SH-SY5Y (cell line): ENCODE measurements at regions not wholly inside any gene's neighbourhood (a gene's known extent, or its start where the extent isn't known, plus 50 kb on each side); places are given as distances from the start of the nearest gene placed in this dataset.

Experiments used
- GATA2 ChIP-seq: IDR thresholded peaks from 2 replicates; pipeline ENCODE4 v1.6.1; 2011; ENCODE audit warnings: mild to moderate bottlenecking, low read depth, low read length
- GATA3 ChIP-seq: IDR thresholded peaks from 2 replicates; pipeline ENCODE4 v1.6.1; 2011; ENCODE audit warnings: low read depth, mild to moderate bottlenecking, low read length, moderate library complexity

GRCh38 chr9:28946648-28947047 lies 1373.4 kb upstream of the C9orf72 start:
- no peak for TF ChIP-seq GATA2
- no peak for TF ChIP-seq GATA3
